NCI-H128 (cell line): ENCODE measurements at regions not wholly inside any gene's neighbourhood (a gene's known extent, or its start where the extent isn't known, plus 50 kb on each side); places are given as distances from the start of the nearest gene placed in this dataset.

Experiments
- DNase-seq: peaks from one replicate; lab custom pipeline; 2025; ENCODE audit not compliant: unreplicated experiment; lab: John Stamatoyannopoulos, UW

DNA sequence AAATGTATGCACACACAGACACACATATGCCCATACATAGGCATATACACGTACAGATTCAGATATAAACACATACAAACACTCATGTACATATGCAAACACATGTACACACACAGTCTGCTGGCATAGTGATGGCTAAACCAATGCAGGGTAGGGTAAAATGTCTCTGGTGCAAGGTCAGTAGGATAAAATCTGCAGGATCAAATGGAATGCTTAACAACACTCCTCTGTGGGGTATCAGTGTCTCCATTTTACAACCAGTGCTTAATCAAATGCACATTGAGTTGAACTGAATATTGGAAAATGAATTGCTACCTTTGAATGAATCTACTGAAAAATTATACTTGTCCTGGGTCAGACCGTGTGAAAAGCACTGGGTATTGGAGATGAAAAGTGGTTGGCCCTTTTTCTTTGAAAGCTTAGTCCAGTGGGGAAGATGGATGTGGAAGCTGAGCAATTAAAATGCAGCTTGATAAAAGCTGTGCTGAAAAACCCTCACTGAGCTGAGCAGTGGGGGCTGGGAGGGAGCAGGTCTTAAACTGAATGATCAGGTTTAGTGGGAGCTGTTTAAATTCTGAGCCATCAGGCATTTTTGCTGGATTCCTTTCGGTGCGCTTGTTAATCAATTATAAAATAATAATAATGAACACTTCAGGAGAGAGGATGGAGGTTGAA, 314.7 kb downstream of the HAPSTR1 start:
- DNase-seq, result no peak

DNA sequence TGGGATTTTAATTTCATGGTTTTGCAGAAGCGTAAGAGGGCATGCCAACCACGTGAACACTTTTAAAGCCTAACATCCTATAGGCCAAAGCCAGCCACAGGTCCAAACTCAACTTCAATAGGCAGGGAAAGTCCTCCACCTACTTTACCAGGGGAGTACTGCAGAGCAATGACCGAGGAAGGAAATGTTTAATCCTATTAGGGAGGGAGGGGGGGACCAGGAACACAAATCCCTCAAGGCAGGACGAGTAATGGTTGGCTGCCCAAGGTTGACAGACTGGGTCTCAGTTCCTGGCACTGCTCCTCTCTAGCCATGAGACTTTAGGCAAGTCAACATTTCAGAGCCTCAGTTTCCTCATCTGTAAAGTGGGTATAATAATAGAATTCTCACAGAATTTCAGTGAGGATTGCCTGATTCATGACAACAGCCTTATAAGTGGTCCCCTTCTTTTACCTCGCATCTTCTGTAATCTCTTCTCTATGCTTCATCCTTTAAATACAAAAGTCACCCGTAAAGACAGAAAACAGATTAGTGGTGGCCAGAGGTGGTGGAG, 315.8 kb downstream of the HAPSTR1 start:
- no peak for DNase-seq

DNA sequence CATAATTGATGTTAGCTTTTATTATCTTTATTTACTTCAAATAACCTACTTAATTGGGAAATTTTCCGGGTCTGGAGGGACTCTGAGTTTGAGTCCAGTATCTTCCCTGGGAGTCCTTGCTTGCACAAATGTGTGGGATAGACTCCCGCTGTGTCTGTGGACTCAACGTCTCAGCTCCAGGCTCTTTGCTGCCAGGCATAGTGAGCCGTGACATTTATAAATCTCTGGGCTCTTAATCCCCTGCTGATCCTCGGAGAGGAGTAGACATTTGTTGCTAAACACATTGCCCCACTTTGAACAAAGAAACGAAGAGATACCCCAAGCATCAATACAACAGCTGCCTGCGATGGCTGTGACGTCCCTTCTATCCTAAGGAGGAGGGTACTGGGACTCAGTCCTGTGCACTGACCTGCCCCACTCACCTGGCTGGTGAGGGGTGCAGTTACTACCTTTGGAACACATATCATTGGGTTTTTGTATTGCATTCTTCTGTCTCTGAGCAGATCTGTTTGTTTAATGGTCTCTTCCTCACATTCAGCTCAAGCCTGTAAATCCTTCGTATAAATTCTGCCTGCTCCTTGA, 316.9 kb downstream of the HAPSTR1 start:
- no peak for DNase-seq

GRCh38 chr16:9409560-9410493, 318.4 kb downstream of the HAPSTR1 start:
- no peak for DNase-seq

DNA sequence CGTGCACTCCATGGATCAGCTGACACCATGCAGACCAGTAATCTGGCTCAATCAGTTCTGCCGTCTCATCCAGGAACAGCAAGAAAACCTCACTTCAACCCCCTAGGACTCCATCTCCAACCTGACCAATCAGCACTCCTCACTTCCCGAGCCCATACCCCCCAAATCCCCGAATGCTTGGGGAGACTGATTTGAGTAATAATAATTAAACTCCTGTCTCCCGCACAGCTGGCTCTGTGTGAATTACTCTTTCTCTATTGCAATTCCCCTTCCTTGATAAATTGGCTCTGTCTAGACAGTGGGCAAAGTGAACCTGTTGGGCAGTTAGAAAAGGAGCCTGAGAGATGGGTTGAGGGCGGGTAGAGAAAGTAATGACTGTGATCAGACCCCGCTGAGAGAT, 320.0 kb downstream of the HAPSTR1 start:
- no peak for DNase-seq

DNA sequence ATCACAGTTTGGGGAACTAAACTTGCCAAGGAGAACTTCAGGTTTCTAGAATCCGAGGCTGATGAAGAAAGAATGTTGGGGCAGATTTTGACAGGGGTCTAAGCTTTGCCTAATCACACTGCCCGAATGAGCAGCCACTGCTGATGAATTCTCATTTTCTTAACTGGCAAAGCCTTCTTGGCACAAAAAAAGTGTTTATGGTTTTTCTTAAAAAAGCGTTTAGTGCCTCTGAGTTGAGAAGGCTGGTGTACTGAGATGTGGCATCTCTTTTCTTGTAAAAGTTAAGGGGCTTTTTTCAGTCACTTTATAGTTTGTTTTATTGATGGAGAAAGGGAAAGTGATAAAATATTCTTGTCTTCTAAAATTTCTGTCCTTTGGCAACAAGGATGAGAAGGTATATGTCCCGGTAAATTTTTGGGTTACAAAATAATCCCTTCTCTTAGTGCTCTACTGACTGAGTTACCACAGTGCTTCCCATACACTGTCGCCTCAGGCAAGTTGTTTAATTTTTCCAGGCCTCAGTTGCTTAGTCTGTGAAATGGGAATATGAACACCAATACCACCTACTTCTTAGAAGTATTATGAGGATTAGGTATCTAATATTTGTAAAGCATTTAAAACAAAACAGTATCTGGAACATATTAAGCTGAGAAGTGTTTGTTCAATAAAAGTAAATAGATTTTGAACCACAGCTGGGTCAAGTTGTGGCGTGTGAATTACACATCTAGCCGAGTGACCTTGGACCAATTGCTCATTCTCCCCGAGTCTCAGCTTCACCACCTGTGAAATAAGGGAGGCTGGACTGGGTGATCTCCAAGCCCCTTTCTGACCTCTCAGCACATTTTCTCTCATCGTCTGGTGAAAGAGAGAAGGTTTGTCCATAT, 320.8 kb downstream of the HAPSTR1 start:
- DNase-seq, result no peak

GRCh38 chr16:9412915-9413264, 321.4 kb downstream of the HAPSTR1 start:
- no peak for DNase-seq

DNA sequence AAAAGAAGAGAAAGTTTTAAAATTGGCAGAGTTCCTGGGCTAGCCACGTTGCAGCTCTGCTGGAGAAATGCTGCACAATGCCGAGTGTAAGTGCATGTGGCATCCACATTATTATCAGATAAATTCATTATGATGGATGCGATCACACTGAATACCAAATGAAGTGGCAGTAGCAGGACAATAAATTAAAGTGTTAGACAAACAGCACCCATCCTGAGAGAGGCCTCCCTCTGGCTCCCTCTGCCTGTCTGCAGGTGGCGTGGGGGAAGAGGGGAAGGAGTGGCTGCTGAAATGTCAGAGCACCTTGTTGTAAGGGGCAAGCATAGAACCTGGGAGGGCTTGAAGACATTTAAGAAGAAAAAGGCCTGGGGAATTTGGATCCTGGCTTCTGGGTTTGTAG, 324.1 kb downstream of the HAPSTR1 start:
- DNase-seq, result no peak

- no peak for DNase-seq
These were observed 326.5 kb downstream of the HAPSTR1 start for GRCh38 chr16:9417898-9418297.

GRCh38 chr16:9419161-9419560, 327.7 kb downstream of the HAPSTR1 start:
- no peak for DNase-seq

- DNase-seq, result no peak
These were observed 331.5 kb downstream of the HAPSTR1 start for GRCh38 chr16:9422762-9423513.

GRCh38 chr16:9425236-9425635, 333.8 kb downstream of the HAPSTR1 start:
- no peak for DNase-seq

- no peak for DNase-seq
These were observed 337.0 kb downstream of the HAPSTR1 start for GRCh38 chr16:9428355-9429005.

DNA sequence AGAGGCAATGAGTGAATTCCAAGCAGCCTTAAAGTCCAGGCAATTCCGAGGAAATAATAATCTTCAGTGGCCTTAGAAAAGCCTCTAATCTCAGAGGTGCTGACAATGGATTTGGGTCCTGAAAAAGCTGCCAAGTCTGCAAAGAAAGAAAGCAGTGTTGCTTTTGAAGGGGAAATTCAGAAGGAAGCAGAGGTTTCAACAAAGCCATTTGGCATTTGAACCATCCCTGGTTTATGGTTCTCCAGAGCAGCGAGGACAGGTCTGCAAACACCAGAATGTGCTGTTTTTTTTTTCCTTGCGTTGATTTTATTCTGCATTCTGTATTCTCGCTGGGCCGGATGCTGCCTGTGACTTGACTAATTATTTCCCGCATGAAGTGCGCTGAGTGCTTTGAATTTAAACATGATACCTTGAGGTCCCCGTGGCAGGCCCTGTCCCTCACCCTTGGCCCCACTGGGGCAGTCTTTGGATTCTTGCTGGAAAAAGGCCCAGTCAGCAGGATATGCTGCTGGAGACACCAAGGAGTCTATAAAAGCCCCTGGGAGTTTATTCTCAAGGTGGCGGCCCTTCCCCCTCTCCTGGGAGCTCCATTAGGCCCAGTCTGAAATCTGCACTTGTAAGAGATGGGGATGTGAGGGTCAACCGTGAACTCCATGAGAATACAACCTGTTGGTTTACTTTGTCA, 338.3 kb downstream of the HAPSTR1 start:
- no peak for DNase-seq

GRCh38 chr16:9434659-9435058, 343.2 kb downstream of the HAPSTR1 start:
- no peak for DNase-seq

GRCh38 chr16:9436175-9436574, 344.7 kb downstream of the HAPSTR1 start:
- no peak for DNase-seq

- DNase-seq, result no peak
These were observed 345.7 kb downstream of the HAPSTR1 start for GRCh38 chr16:9437115-9437514.

- no peak for DNase-seq
These were observed 347.5 kb downstream of the HAPSTR1 start for GRCh38 chr16:9438991-9439390.

DNA sequence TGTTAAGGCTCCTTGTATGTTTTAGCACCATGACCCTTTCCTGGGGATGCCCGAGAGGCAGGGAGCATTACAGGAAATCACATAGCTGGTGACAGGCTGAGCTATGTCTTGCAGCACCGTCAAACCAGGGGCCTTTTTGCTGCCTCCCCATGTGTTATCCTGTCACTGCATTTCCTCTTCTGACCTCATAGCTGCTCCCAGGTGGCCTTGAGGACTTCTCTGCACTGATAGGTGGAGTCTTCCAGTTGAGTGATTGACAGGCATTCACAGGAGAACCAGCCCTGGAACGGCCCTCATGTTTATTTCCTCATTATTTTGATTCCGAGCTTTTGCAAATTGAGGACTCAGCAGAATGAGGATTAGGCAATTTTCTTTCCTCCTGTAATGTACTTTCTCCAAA, 349.6 kb downstream of the HAPSTR1 start:
- no peak for DNase-seq
